ENCODE measurements at regions not wholly inside any gene's neighbourhood (a gene's known extent, or its start where the extent isn't known, plus 50 kb on each side); places are given as distances from the start of the nearest gene placed in this dataset.

DNA sequence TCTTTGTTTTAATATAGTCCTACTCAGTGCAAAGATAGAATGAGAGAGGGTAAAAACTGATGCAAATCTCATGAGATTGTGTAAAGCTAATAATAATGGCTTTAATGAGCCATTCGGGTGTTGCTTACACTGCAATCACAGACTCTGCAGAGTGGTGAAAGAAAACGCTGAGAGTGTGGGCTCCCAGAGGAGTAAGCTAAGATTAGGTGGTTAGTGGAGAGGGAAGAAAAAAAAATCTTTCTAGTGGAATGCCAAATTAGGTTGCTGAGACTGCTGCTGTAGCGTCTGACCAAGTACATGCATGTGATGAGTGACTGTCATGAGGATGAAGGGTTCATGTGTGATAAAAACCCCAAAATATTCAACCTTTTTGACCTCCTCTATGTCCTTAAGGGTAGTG lies 645.9 kb upstream of the ADGRL4 start:
- ChIA-PET POLR2A (ENCODE audit: low non-redundant PET) (no interaction called here), CTCF (no interaction called here)
- DNase-seq (ENCODE audit: low spot score), result no peak
- TF ChIP-seq, protein P1, sequence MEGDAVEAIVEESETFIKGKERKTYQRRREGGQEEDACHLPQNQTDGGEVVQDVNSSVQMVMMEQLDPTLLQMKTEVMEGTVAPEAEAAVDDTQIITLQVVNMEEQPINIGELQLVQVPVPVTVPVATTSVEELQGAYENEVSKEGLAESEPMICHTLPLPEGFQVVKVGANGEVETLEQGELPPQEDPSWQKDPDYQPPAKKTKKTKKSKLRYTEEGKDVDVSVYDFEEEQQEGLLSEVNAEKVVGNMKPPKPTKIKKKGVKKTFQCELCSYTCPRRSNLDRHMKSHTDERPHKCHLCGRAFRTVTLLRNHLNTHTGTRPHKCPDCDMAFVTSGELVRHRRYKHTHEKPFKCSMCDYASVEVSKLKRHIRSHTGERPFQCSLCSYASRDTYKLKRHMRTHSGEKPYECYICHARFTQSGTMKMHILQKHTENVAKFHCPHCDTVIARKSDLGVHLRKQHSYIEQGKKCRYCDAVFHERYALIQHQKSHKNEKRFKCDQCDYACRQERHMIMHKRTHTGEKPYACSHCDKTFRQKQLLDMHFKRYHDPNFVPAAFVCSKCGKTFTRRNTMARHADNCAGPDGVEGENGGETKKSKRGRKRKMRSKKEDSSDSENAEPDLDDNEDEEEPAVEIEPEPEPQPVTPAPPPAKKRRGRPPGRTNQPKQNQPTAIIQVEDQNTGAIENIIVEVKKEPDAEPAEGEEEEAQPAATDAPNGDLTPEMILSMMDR (conservative IDR thresholded peaks at IDR 0.05; ENCODE audit: low read depth, low read length), result no peak
- no peak for TF ChIP-seq EZH2 (IDR thresholded peaks at IDR 0.05; ENCODE audit: borderline replicate concordance, low read depth, low read length, poor library complexity, severe bottlenecking)
- Histone ChIP-seq H3K4me3 (ENCODE audit: low read depth, low read length, poor library complexity, severe bottlenecking) (no peak overlapping the region), H3K4me1 (ENCODE audit: insufficient read depth, low read length, poor library complexity, severe bottlenecking) (no peaks in the 10 kb centered on the region), H3K9me3 (ENCODE audit: low read depth, low read length, poor library complexity, severe bottlenecking) (no peaks in the 10 kb centered on the region), H3K27ac (ENCODE audit: low read depth, low read length, poor library complexity, severe bottlenecking) (no peak overlapping the region), H3K36me3 (ENCODE audit: insufficient read depth, low read length, poor library complexity, severe bottlenecking) (no peaks in the 10 kb centered on the region), H3K27me3 (replicated peaks; ENCODE audit: insufficient read depth, low read depth, low read length, poor library complexity) (no peaks in the 10 kb centered on the region)
- no TSS peak for BruUV-seq (replicated peaks)
- intact Hi-C loops (cut with micrococcal nuclease; ENCODE audit: unreplicated experiment), result no loop called here

DNA sequence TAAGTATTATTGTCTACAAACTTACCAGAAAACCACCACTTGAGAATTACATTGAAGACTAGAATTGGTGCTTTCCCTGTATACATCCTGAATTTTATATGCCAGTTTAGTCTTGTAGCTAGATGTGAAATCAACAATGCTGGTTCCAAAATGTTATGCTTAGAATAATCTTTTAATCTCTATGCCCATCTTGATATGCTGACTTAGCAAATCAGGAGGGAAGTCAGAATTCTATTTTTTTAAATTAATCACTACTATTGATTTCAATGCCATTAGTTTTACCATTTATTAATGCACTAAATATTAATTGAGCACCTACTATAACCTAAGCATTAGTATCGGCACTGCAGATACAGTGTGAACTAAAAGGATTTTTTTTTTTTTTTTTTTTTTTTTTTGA lies 641.6 kb upstream of the ADGRL4 start:
- Histone ChIP-seq H3K36me3 (ENCODE audit: insufficient read depth, low read length, poor library complexity, severe bottlenecking) (no peaks in the 10 kb centered on the region), H3K9me3 (ENCODE audit: low read depth, low read length, poor library complexity, severe bottlenecking) (no peaks in the 10 kb centered on the region), H3K4me3 (ENCODE audit: low read depth, low read length, poor library complexity, severe bottlenecking) (no peak overlapping the region), H3K27ac (ENCODE audit: low read depth, low read length, poor library complexity, severe bottlenecking) (no peak overlapping the region), H3K4me1 (ENCODE audit: insufficient read depth, low read length, poor library complexity, severe bottlenecking) (no peaks in the 10 kb centered on the region), H3K27me3 (replicated peaks; ENCODE audit: insufficient read depth, low read depth, low read length, poor library complexity) (no peaks in the 10 kb centered on the region)
- ChIA-PET POLR2A (ENCODE audit: low non-redundant PET) (no interaction called here), CTCF (no interaction called here)
- DNase-seq (ENCODE audit: low spot score), result no peak
- TF ChIP-seq, protein P1 (conservative IDR thresholded peaks at IDR 0.05; ENCODE audit: low read depth, low read length), result no peak
- TF ChIP-seq EZH2 (IDR thresholded peaks at IDR 0.05; ENCODE audit: borderline replicate concordance, low read depth, low read length, poor library complexity, severe bottlenecking), result no peak
- intact Hi-C loops (cut with micrococcal nuclease; ENCODE audit: unreplicated experiment), result no loop called here
- BruUV-seq (replicated peaks), result no TSS peak

- no peaks in the 10 kb centered on the region for H3K27me3 ChIP-seq (replicated peaks; ENCODE audit: insufficient read depth, low read depth, low read length, poor library complexity)
- no peaks in the 10 kb centered on the region for H3K9me3 ChIP-seq (ENCODE audit: low read depth, low read length, poor library complexity, severe bottlenecking)
- no peaks in the 10 kb centered on the region for H3K4me1 ChIP-seq (ENCODE audit: insufficient read depth, low read length, poor library complexity, severe bottlenecking)
- no peaks in the 10 kb centered on the region for H3K36me3 ChIP-seq (ENCODE audit: insufficient read depth, low read length, poor library complexity, severe bottlenecking)
- POLR2A ChIA-PET (ENCODE audit: low non-redundant PET), result interaction anchor here (0.6 kb wide), 1 partner anchor 18 kb away, joined by 3 read pairs; no protein-coding TSS in a partner anchor
- TF ChIP-seq, protein P1 (conservative IDR thresholded peaks at IDR 0.05; ENCODE audit: low read depth, low read length), result no peak
- no peak for TF ChIP-seq EZH2 (IDR thresholded peaks at IDR 0.05; ENCODE audit: borderline replicate concordance, low read depth, low read length, poor library complexity, severe bottlenecking)
- H3K4me3 ChIP-seq (ENCODE audit: low read depth, low read length, poor library complexity, severe bottlenecking), result no peak overlapping the region
- CTCF ChIA-PET, result no interaction called here
- DNase-seq (ENCODE audit: low spot score), result no peak
- intact Hi-C loops (cut with micrococcal nuclease; ENCODE audit: unreplicated experiment), result no loop called here
- H3K27ac ChIP-seq (ENCODE audit: low read depth, low read length, poor library complexity, severe bottlenecking), result no peak overlapping the region
- BruUV-seq (replicated peaks), result no TSS peak
These were observed 640.4 kb upstream of the ADGRL4 start for GRCh38 chr1:79646880-79647279.

Data from A673 (cell line).